Left lung (tissue), 4 donors: ENCODE measurements at regions not wholly inside any gene's neighbourhood (a gene's known extent, or its start where the extent isn't known, plus 50 kb on each side); places are given as distances from the start of the nearest gene placed in this dataset.

ENCODE experiments used
- ATAC-seq: fragments of 200-7000 bp; cut with Tn5 transposase; one replicate; pipeline ENCODE4 v1.9.1; 2020; ENCODE audit warnings: moderate library complexity
- DNase-seq, 4 donors: peaks; one replicate each; pipeline ENCODE4 v3.0.0-alpha.2; 2013 to 2020
- H3K27ac ChIP-seq, 2 donors: fragments of 200-600 bp; sonication (generic) in 1 of 2; one replicate each; pipeline versions ENCODE4 v1.5.0 to v1.8.0; 2020 to 2021
- H3K27me3 ChIP-seq, 2 donors: fragments of 200-600 bp; sonication (generic) in 1 of 2; one replicate each; pipeline versions ENCODE4 v1.5.0 to v1.8.0; 2020 to 2021
- H3K36me3 ChIP-seq, 2 donors: fragments of 200-600 bp; sonication (generic) in 1 of 2; one replicate each; pipeline versions ENCODE4 v1.5.0 to v1.8.0; 2020 to 2021
- H3K4me1 ChIP-seq, 2 donors: fragments of 200-600 bp; one replicate each; pipeline ENCODE4 v1.8.0; 2021
- H3K4me3 ChIP-seq, 2 donors: fragments of 200-600 bp; sonication (generic) in 1 of 2; one replicate each; pipeline versions ENCODE4 v1.5.0 to v1.8.0; 2020 to 2021; ENCODE audit warnings: mild to moderate bottlenecking in 1 of 2
- H3K9me3 ChIP-seq, 2 donors: fragments of 200-600 bp; sonication (generic) in 1 of 2; one replicate each; pipeline versions ENCODE4 v1.5.0 to v1.8.0; 2020 to 2021
- CTCF ChIP-seq, 2 donors: fragments of 200-600 bp; sonication (generic) in 1 of 2; IDR thresholded peaks; one replicate each; pipeline versions ENCODE4 v1.5.0 to v1.8.0; 2021; ENCODE audit warnings: antibody characterized with exemption in 2 of 2
- intact Hi-C, 2 donors: fragments of 100-400 bp; cut with DNase I; formaldehyde crosslinking; loops; one replicate each; pipeline versions ENCODE4 v1.11.2 to v1.14.2; 2022
- donor health status: DM: no; HTN: yes; CAD: no.
- donor health status: DM: no; HTN: no; CAD: no.

- no peaks in the 10 kb centered on the region for H3K36me3 ChIP-seq
- no peaks in the 10 kb centered on the region for H3K4me1 ChIP-seq
- DNase-seq (no peak), ATAC-seq (no peak)
- no peak overlapping the region for H3K27ac ChIP-seq
- no peak overlapping the region for H3K4me3 ChIP-seq
- H3K27me3 ChIP-seq: no peaks in the 10 kb centered on the region
- no peaks in the 10 kb centered on the region for H3K9me3 ChIP-seq
- intact Hi-C loops: no loop called here
- no peak for TF ChIP-seq CTCF (IDR thresholded peaks at IDR 0.05)
Measured at GRCh38 chr3:181794011-181794790, 82.5 kb downstream of the SOX2 start.

GRCh38 chr3:181796641-181797040 is 84.9 kb downstream of the SOX2 start:
- Histone ChIP-seq H3K27me3 (no peaks in the 10 kb centered on the region), H3K4me3 (no peak overlapping the region), H3K27ac (no peak overlapping the region), H3K36me3 (no peaks in the 10 kb centered on the region), H3K9me3 (no peaks in the 10 kb centered on the region), H3K4me1 (no peaks in the 10 kb centered on the region)
- ATAC-seq (no peak), DNase-seq (no peak)
- intact Hi-C loops: no loop called here
- no peak for TF ChIP-seq CTCF (IDR thresholded peaks at IDR 0.05)

- DNase-seq (no peak), ATAC-seq (no peak)
- Histone ChIP-seq H3K4me3 (no peak overlapping the region), H3K27me3 (no peaks in the 10 kb centered on the region), H3K4me1 (no peaks in the 10 kb centered on the region), H3K36me3 (no peaks in the 10 kb centered on the region), H3K27ac (no peak overlapping the region), H3K9me3 (no peaks in the 10 kb centered on the region)
- no peak for TF ChIP-seq CTCF (IDR thresholded peaks at IDR 0.05)
- intact Hi-C loops: no loop called here
Measured at GRCh38 chr3:181797431-181797830, 85.7 kb downstream of the SOX2 start.

- Histone ChIP-seq H3K36me3 (no peaks in the 10 kb centered on the region), H3K27me3 (no peaks in the 10 kb centered on the region), H3K4me1 (no peaks in the 10 kb centered on the region), H3K27ac (no peak overlapping the region), H3K4me3 (no peak overlapping the region), H3K9me3 (no peaks in the 10 kb centered on the region)
- DNase-seq (no peak), ATAC-seq (no peak)
- intact Hi-C loops: no loop called here
- no peak for TF ChIP-seq CTCF (IDR thresholded peaks at IDR 0.05)
Measured at GRCh38 chr3:181805703-181806102, 94.0 kb downstream of the SOX2 start.

- H3K36me3 ChIP-seq: no peaks in the 10 kb centered on the region
- H3K27me3 ChIP-seq: no peaks in the 10 kb centered on the region
- no peak for ATAC-seq
- no peak for DNase-seq
- H3K4me1 ChIP-seq: no peaks in the 10 kb centered on the region
- no peak overlapping the region for H3K4me3 ChIP-seq
- no peaks in the 10 kb centered on the region for H3K9me3 ChIP-seq
- TF ChIP-seq CTCF (IDR thresholded peaks at IDR 0.05): no peak
- intact Hi-C loops: no loop called here
- H3K27ac ChIP-seq: no peak overlapping the region
Measured at GRCh38 chr3:181808053-181808452, 96.3 kb downstream of the SOX2 start.
